ENCODE measurements at regions not wholly inside any gene's neighbourhood (a gene's known extent, or its start where the extent isn't known, plus 50 kb on each side); places are given as distances from the start of the nearest gene placed in this dataset.

GRCh38 chr14:21807975-21808374, 134.4 kb upstream of the OR4E1 start:
- Histone ChIP-seq H3K4me2 (ENCODE audit: low read length) (no peak overlapping the region), H2AFZ (no peak overlapping the region), H3K27me3 (ENCODE audit: control insufficient read depth, insufficient read depth, low read length) (no peaks in the 10 kb centered on the region), H3K79me2 (no peaks in the 10 kb centered on the region), H3K4me1 (no peaks in the 10 kb centered on the region), H3K27ac (no peak overlapping the region), H3K9me3 (ENCODE audit: control insufficient read depth, low read length) (no peaks in the 10 kb centered on the region), H3K4me3 (ENCODE audit: low read depth, low read length) (no peak overlapping the region), H3K36me3 (ENCODE audit: control insufficient read depth, insufficient read depth, low read length) (no peaks in the 10 kb centered on the region), H3K9ac (no peak overlapping the region)
- no peak for TF ChIP-seq CTCF (IDR thresholded peaks at IDR 0.05)

GRCh38 chr14:21804981-21805380, 131.4 kb upstream of the OR4E1 start:
- H2AFZ ChIP-seq = no peak overlapping the region

DNA sequence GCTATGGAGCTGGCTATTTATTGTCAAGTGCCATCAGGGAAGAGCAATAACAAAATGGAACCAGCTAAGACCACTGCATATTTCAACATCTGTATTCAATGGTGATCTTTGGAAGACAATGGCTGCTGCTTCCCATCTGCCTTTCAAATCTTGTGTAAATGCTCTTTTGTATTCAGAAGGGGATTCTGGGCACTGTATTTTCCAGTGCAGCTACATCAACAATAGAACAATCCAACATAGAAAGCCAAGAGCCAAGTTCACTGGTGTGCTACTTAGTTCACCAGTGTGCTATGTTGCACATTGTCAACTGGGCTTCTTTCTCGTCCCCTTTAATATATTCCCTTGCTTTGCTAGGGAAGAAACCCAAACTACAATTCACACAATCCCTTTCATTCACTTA, 128.8 kb upstream of the OR4E1 start:
- Histone ChIP-seq H2AFZ (no peak overlapping the region), H3K4me2 (ENCODE audit: low read length) (no peak overlapping the region), H3K79me2 (no peaks in the 10 kb centered on the region), H3K9ac (no peak overlapping the region), H3K9me3 (ENCODE audit: control insufficient read depth, low read length) (no peaks in the 10 kb centered on the region), H3K36me3 (ENCODE audit: control insufficient read depth, insufficient read depth, low read length) (no peaks in the 10 kb centered on the region), H3K27me3 (ENCODE audit: control insufficient read depth, insufficient read depth, low read length) (no peaks in the 10 kb centered on the region), H3K27ac (no peak overlapping the region), H3K4me1 (no peaks in the 10 kb centered on the region), H3K4me3 (ENCODE audit: low read depth, low read length) (no peak overlapping the region)
- no peak for TF ChIP-seq CTCF (IDR thresholded peaks at IDR 0.05)

More at GRCh38 chr14:21804981-21805380, 131.4 kb upstream of the OR4E1 start:
- Histone ChIP-seq H3K27ac (no peak overlapping the region), H3K36me3 (ENCODE audit: control insufficient read depth, insufficient read depth, low read length) (no peaks in the 10 kb centered on the region), H3K9me3 (ENCODE audit: control insufficient read depth, low read length) (no peaks in the 10 kb centered on the region), H3K4me3 (ENCODE audit: low read depth, low read length) (no peak overlapping the region), H3K9ac (no peak overlapping the region), H3K4me2 (ENCODE audit: low read length) (no peak overlapping the region), H3K27me3 (ENCODE audit: control insufficient read depth, insufficient read depth, low read length) (no peaks in the 10 kb centered on the region), H3K4me1 (no peaks in the 10 kb centered on the region), H3K79me2 (no peaks in the 10 kb centered on the region)
- TF ChIP-seq CTCF (IDR thresholded peaks at IDR 0.05) = no peak

DNA sequence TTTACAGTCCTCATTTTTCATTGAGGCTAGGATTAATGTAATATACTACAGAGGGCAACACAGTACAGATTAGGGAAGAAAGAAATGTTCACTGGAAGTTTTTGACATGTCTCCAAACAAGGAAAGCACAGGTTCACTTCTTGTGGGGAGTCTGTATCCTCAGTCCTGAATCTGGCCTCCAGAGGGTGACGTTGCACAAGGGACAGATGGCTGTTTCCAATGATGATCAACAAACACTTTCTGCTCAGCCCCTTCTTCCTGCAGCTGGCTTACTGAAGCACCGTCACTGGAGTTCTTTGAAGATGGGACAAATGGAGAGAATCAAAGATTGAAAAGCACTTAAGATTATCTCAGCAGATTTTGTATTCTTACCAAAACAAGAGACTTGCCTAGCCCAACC, 123.3 kb upstream of the OR4E1 start:
- Histone ChIP-seq H3K36me3 (ENCODE audit: control insufficient read depth, insufficient read depth, low read length) (no peaks in the 10 kb centered on the region), H3K9ac (no peak overlapping the region), H3K4me3 (ENCODE audit: low read depth, low read length) (no peak overlapping the region), H3K9me3 (ENCODE audit: control insufficient read depth, low read length) (no peaks in the 10 kb centered on the region), H3K27ac (no peak overlapping the region), H3K79me2 (no peaks in the 10 kb centered on the region), H3K4me2 (ENCODE audit: low read length) (no peak overlapping the region), H2AFZ (no peak overlapping the region), H3K27me3 (ENCODE audit: control insufficient read depth, insufficient read depth, low read length) (no peaks in the 10 kb centered on the region), H3K4me1 (no peaks in the 10 kb centered on the region)
- TF ChIP-seq CTCF (IDR thresholded peaks at IDR 0.05) = no peak

- no peaks in the 10 kb centered on the region for H3K27me3 ChIP-seq (ENCODE audit: control insufficient read depth, insufficient read depth, low read length)
- TF ChIP-seq CTCF (IDR thresholded peaks at IDR 0.05) = no peak
Observed at GRCh38 chr14:21795456-21795855, 121.8 kb upstream of the OR4E1 start.

More at GRCh38 chr14:21795456-21795855, 121.8 kb upstream of the OR4E1 start:
- H3K9me3 ChIP-seq (ENCODE audit: control insufficient read depth, low read length) = no peaks in the 10 kb centered on the region
- H3K36me3 ChIP-seq (ENCODE audit: control insufficient read depth, insufficient read depth, low read length) = no peaks in the 10 kb centered on the region
- no peaks in the 10 kb centered on the region for H3K4me1 ChIP-seq
- H3K27ac ChIP-seq = no peak overlapping the region
- H3K79me2 ChIP-seq = no peaks in the 10 kb centered on the region
- no peak overlapping the region for H3K4me3 ChIP-seq (ENCODE audit: low read depth, low read length)
- H3K9ac ChIP-seq = no peak overlapping the region
- H2AFZ ChIP-seq = no peak overlapping the region
- H3K4me2 ChIP-seq (ENCODE audit: low read length) = no peak overlapping the region
